ENCODE measurements at regions not wholly inside any gene's neighbourhood (a gene's known extent, or its start where the extent isn't known, plus 50 kb on each side); places are given as distances from the start of the nearest gene placed in this dataset.

- H3K4me2 ChIP-seq (ENCODE audit: low read depth, low read length): no peak overlapping the region
- CTCF ChIA-PET (ENCODE audit: low intra/inter-chr PET ratio, low total read pairs): no interaction called here
- H3K9ac ChIP-seq (ENCODE audit: insufficient read depth, low read depth, low read length): no peak overlapping the region
- H3K27ac ChIP-seq (ENCODE audit: extremely low read length, insufficient read depth, low read length): no peak overlapping the region
- no peak overlapping the region for H2AFZ ChIP-seq (ENCODE audit: low read length)
- H3K36me3 ChIP-seq (replicated peaks in 1 of 2; ENCODE audit: control insufficient read depth in 1 of 2, insufficient read depth in 2 of 2, low read length in 2 of 2): no peaks in the 10 kb centered on the region
- no peak for DNase-seq (ENCODE audit: low spot score)
- BruUV-seq (replicated peaks): no TSS peak
- intact Hi-C loops (cut with micrococcal nuclease; ENCODE audit: unreplicated experiment) (no loop called here), in situ Hi-C loops (cut with HindIII; ENCODE audit: extremely low pct_ligation_motif_present, low pct_unique_long_range_greater_than_20kb) (no loop called here)
- H3K79me2 ChIP-seq (ENCODE audit: insufficient read depth, low read length): no peaks in the 10 kb centered on the region
- no peaks in the 10 kb centered on the region for H3K4me1 ChIP-seq (ENCODE audit: insufficient read depth, low read length)
- H3K27me3 ChIP-seq (ENCODE audit: control insufficient read depth in 1 of 2, insufficient read depth in 2 of 2, low read length in 2 of 2): peaks cover 0 to 33% of the 10 kb centered on the region in 2 experiments; a peak in 2 of 5 replicates
- ATAC-seq: no peak
- no peaks in the 10 kb centered on the region for H3K9me3 ChIP-seq (ENCODE audit: low read length)
- no peaks in the 10 kb centered on the region for H4K20me1 ChIP-seq (ENCODE audit: insufficient read depth, low read length)
- POLR2A ChIA-PET: no interaction called here
- no peak for FAIRE-seq
- TF ChIP-seq FOXJ3 (CRISPR knock-in tag; IDR thresholded peaks at IDR 0.05; ENCODE audit: borderline replicate concordance) (no peak), ZKSCAN5 (CRISPR knock-in tag; IDR thresholded peaks at IDR 0.05) (no peak), ZNF230 (CRISPR knock-in tag; IDR thresholded peaks at IDR 0.05) (no peak), JDP2 (CRISPR knock-in tag; IDR thresholded peaks at IDR 0.05; ENCODE audit: borderline replicate concordance) (no peak)
- TF ChIP-seq, protein P1, sequence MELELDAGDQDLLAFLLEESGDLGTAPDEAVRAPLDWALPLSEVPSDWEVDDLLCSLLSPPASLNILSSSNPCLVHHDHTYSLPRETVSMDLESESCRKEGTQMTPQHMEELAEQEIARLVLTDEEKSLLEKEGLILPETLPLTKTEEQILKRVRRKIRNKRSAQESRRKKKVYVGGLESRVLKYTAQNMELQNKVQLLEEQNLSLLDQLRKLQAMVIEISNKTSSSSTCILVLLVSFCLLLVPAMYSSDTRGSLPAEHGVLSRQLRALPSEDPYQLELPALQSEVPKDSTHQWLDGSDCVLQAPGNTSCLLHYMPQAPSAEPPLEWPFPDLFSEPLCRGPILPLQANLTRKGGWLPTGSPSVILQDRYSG (CRISPR knock-in tag; IDR thresholded peaks at IDR 0.05): no peak
- WGBS (ENCODE audit: low lambda C conversion rate): 33% methylated on average over 10 of the region's 11 CpGs
- no peak overlapping the region for H3K4me3 ChIP-seq (replicated peaks in 1 of 3; ENCODE audit: insufficient read depth in 1 of 3, low read depth in 2 of 3, low read length in 3 of 3)
Observed at GRCh38 chr10:129134371-129134770, 332.7 kb upstream of the MGMT start.

- 3% methylated on average over 5 of the region's 5 CpGs for WGBS (ENCODE audit: low lambda C conversion rate)
- H3K4me2 ChIP-seq (ENCODE audit: low read depth, low read length): no peak overlapping the region
- CTCF ChIA-PET (ENCODE audit: low intra/inter-chr PET ratio, low total read pairs): no interaction called here
- no TSS peak for BruUV-seq (replicated peaks)
- in situ Hi-C loops (cut with HindIII; ENCODE audit: extremely low pct_ligation_motif_present, low pct_unique_long_range_greater_than_20kb) (no loop called here), intact Hi-C loops (cut with micrococcal nuclease; ENCODE audit: unreplicated experiment) (no loop called here)
- POLR2A ChIA-PET: no interaction called here
- H4K20me1 ChIP-seq (ENCODE audit: insufficient read depth, low read length): no peaks in the 10 kb centered on the region
- no peak for FAIRE-seq
- no peak overlapping the region for H3K4me3 ChIP-seq (replicated peaks in 1 of 3; ENCODE audit: insufficient read depth in 1 of 3, low read depth in 2 of 3, low read length in 3 of 3)
- no peak for ATAC-seq
- H3K27me3 ChIP-seq (ENCODE audit: control insufficient read depth in 1 of 2, insufficient read depth in 2 of 2, low read length in 2 of 2): peaks cover 0 to 37% of the 10 kb centered on the region in 2 experiments; a peak in 2 of 5 replicates
- TF ChIP-seq ZFP1 (CRISPR knock-in tag; IDR thresholded peaks at IDR 0.05): no peak
- TF ChIP-seq ZNF746 (CRISPR knock-in tag; IDR thresholded peaks at IDR 0.05): no peak
- TF ChIP-seq ZNF136 (CRISPR knock-in tag; IDR thresholded peaks at IDR 0.05; ENCODE audit: low read depth): no peak
- TF ChIP-seq U2AF1 (optimal IDR thresholded peaks at IDR 0.05; ENCODE audit: low read depth, low read length): no peak
- no peaks in the 10 kb centered on the region for H3K9me3 ChIP-seq (ENCODE audit: low read length)
- no peak overlapping the region for H3K9ac ChIP-seq (ENCODE audit: insufficient read depth, low read depth, low read length)
- H2AFZ ChIP-seq (ENCODE audit: low read length): no peak overlapping the region
- no peak for DNase-seq (ENCODE audit: low spot score)
- H3K4me1 ChIP-seq (ENCODE audit: insufficient read depth, low read length): no peaks in the 10 kb centered on the region
- no peaks in the 10 kb centered on the region for H3K79me2 ChIP-seq (ENCODE audit: insufficient read depth, low read length)
- H3K36me3 ChIP-seq (replicated peaks in 1 of 2; ENCODE audit: control insufficient read depth in 1 of 2, insufficient read depth in 2 of 2, low read length in 2 of 2): no peaks in the 10 kb centered on the region
- H3K27ac ChIP-seq (ENCODE audit: extremely low read length, insufficient read depth, low read length): no peak overlapping the region
Observed at GRCh38 chr10:129135624-129136023, 331.4 kb upstream of the MGMT start.

All from HepG2 (cell line).